Left colon (tissue), 2 donors: ENCODE measurements at regions not wholly inside any gene's neighbourhood (a gene's known extent, or its start where the extent isn't known, plus 50 kb on each side); places are given as distances from the start of the nearest gene placed in this dataset.

Experiments
- ATAC-seq: fragments of 200-7000 bp; cut with Tn5 transposase; one replicate; pipeline ENCODE4 v1.9.1; 2020; ENCODE audit warnings: mild to moderate bottlenecking, moderate library complexity
- DNase-seq, 2 donors: peaks; one replicate each; pipeline ENCODE4 v3.0.0-alpha.2; 2020
- intact Hi-C, 2 donors: fragments of 100-400 bp; cut with DNase I in 1 of 2; cut with micrococcal nuclease in 1 of 2; formaldehyde crosslinking; loops; one replicate each; pipeline versions ENCODE4 v1.11.2 to v1.14.0; 2022; cut with DNase I, micrococcal nuclease
- donor health status: DM: no; HTN: no; CAD: no.
- donor health status: DM: yes; HTN: yes; CAD: no.

DNA sequence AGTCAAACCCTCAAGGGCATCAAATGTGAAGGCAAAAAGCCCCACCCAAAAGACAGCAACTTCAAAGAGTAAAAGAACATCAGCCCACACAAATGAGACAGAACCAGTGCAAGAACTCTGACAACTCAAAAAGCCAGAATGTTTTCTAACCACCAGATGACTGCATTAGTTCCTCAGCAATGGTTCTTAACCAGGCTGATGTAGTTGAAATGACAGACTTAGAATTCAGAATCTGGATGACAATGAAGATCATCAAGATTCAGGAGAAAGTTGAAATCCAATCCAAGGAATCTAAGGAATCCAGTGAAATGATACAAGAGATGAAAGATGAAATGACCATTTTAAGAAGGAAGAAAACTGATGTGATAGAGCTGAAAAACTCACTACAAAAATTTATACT lies 339.7 kb downstream of the KIF4B start:
- DNase-seq (no peak), ATAC-seq (no peak)
- intact Hi-C loops: no loop called here

GRCh38 chr5:155366096-155366495 lies 352.5 kb downstream of the KIF4B start:
- intact Hi-C loops: no loop called here
- no peak for DNase-seq
- ATAC-seq: no peak

DNA sequence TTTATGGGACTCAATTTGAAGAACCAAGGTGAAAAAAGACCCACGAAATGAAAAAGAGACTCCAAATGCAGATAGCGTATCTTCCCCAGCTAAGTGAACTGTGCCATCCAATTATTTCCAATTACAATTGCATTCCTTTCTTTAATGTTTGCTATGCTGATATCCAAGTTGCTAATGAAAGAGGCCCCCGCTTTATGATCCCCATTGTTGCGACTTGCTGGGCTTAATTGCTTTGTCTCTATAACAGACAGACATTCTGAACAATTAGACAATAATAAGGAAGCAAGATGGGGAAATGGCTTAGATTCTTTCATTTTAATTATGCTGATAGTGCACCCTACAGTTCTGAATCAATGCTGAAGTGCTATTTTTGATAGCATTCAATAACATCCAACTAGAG lies 354.3 kb downstream of the KIF4B start:
- DNase-seq (no peak), ATAC-seq (no peak)
- intact Hi-C loops: no loop called here

- DNase-seq (no peak), ATAC-seq (no peak)
- intact Hi-C loops: no loop called here
Measured at GRCh38 chr5:155368490-155368889, 354.9 kb downstream of the KIF4B start.

GRCh38 chr5:155380480-155380879 lies 366.9 kb downstream of the KIF4B start:
- intact Hi-C loops: no loop called here
- no peak for DNase-seq
- ATAC-seq: no peak

DNA sequence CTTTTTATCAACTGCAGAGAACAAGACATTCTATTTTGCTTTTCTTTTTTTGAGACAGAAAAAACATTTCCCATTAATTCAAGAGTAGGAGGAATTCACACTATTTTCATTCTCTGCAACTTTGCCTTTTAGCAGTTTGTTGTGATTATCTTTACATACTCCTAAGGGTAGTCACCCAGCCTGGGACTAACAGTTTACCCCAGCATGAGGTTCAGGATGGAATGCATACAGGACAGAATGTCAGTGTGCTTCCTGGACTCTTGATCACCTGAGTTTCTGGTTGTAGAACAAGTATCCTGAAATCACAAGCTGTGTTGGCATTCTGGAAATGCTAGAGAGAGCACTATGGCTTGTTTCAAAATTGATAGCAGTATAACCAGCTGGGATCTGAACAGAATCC lies 368.1 kb downstream of the KIF4B start:
- ATAC-seq (no peak), DNase-seq (no peak)
- intact Hi-C loops: no loop called here

GRCh38 chr5:155389498-155389897 lies 375.9 kb downstream of the KIF4B start:
- ATAC-seq (no peak), DNase-seq (no peak)
- intact Hi-C loops: no loop called here

DNA sequence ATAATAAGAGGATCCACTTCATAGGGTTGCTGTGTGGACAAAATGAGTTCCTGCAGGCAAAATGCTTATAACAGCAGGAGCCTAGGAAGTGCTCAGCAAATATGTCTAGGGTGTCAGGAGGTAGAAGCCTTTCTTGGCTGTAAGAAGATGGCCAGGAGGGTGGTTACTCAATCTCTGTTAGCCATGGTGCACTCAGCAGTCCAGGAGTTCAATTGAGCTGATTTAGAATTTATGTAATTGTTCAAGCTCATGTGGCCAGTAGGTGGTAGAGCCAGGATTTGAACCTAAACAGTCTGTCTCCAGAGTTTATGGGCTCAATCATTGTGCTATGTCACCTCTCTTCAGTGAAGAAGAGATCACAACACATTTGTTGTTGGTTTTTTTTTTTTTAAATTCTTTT lies 381.2 kb downstream of the KIF4B start:
- intact Hi-C loops: no loop called here
- no peak for ATAC-seq

GRCh38 chr5:155402927-155403640 lies 389.5 kb downstream of the KIF4B start:
- ATAC-seq (no peak), DNase-seq (no peak)
- intact Hi-C loops: no loop called here

More for the DNA sequence above, 381.2 kb downstream of the KIF4B start:
- no peak for DNase-seq

- intact Hi-C loops: no loop called here
- DNase-seq (no peak), ATAC-seq (no peak)
Measured at GRCh38 chr5:155406815-155407214, 393.3 kb downstream of the KIF4B start.

DNA sequence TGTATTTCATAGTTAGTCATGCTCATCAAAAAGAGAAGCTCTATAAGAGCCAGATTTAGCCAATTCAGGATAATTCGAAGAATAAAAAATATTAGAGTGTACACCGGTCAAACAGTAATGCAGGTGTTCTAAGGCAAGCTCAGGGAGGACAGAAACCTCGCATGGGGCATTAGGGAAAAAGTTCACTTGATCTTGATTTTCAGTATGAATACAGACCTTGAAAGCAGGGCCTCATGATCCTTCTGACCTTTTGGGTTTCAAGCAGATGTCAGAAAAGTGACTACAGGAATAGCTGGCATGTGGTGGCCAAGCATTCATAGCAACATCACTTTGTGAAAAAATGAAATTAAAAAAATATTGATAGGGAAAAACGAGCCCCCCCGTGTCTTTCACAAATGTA lies 394.9 kb downstream of the KIF4B start:
- intact Hi-C loops: no loop called here
- ATAC-seq: no peak
- no peak for DNase-seq

- no peak for ATAC-seq
- no peak for DNase-seq
- intact Hi-C loops: no loop called here
Measured at GRCh38 chr5:155416765-155417164, 403.2 kb downstream of the KIF4B start.

- intact Hi-C loops: no loop called here
- ATAC-seq: no peak
- DNase-seq: no peak
Measured at GRCh38 chr5:155418960-155419579, 405.5 kb downstream of the KIF4B start.

- intact Hi-C loops: no loop called here
- ATAC-seq: no peak
- no peak for DNase-seq
Measured at GRCh38 chr5:155430192-155430591, 416.6 kb downstream of the KIF4B start.

DNA sequence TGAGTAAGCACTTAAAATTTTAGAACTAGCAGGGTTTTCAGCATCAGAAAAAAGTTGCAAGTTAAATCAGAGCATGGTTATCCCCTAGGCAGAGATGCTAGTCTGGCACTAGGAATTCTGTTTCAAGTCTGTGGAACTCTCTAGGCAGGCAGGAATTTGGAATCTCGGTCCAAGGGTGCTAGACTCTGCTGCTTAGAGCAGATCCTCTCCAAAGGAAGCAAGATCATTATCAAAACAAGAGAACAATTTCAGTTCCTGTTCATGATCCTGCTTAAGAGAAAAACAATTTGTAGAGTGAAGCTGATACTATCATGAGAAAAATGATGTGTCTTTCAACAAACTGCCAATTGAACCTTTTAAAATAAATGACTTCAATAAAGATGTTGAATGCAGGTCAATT lies 420.7 kb downstream of the KIF4B start:
- no peak for ATAC-seq
- intact Hi-C loops: no loop called here
- no peak for DNase-seq

DNA sequence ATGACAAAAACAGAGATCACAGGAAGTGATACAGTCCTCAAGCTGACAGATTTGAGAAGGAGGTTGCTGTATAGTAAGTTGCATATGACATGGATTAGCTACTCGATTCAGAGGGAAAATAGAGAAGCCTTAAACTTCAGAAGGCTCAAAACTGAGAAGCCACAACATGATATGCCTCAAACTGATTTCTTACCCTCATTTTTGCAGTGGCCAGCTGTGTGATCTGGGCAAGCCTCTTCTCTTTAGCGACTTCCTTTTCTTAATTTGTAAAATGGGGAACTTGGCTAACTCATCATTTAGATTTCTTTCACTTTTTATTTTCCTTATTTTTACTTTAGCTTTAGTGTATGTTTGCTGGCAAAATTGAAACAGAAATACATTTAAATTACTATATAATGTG lies 421.1 kb downstream of the KIF4B start:
- DNase-seq (no peak), ATAC-seq (no peak)
- intact Hi-C loops: no loop called here

DNA sequence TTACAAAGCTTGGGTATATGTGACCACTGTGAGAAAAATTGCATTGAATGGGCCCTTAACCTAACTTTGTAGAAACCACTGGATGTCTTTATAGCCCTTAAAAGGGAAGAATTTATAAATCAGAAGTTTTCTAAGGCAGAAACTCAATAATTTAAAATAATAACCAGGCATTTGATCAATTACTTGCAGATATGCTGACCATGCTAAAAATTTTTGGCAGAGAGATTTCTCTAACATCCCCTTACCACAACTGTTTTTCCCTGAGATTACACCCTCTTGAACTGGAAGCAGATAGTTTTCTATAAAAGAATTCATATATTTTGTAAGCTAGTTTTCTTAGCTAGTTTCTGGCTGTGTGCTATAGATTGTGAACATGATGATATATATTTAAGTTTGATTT lies 428.3 kb downstream of the KIF4B start:
- DNase-seq (no peak), ATAC-seq (no peak)
- intact Hi-C loops: no loop called here

- ATAC-seq (no peak), DNase-seq (no peak)
- intact Hi-C loops: no loop called here
Measured at GRCh38 chr5:155451106-155451505, 437.6 kb downstream of the KIF4B start.

- no peak for DNase-seq
Measured at GRCh38 chr5:155455791-155456514, 442.4 kb downstream of the KIF4B start.

GRCh38 chr5:155459889-155460500 lies 446.4 kb downstream of the KIF4B start:
- ATAC-seq (no peak), DNase-seq (no peak)
- intact Hi-C loops: no loop called here

More at GRCh38 chr5:155455791-155456514, 442.4 kb downstream of the KIF4B start:
- intact Hi-C loops: no loop called here
- ATAC-seq: no peak
